ENCODE measurements at regions not wholly inside any gene's neighbourhood (a gene's known extent, or its start where the extent isn't known, plus 50 kb on each side); places are given as distances from the start of the nearest gene placed in this dataset.
"Not testable (repeated sequence)": the region's sequence is repeated elsewhere in the genome, so short reads cannot be mapped to it uniquely, and the experiment has no call there.

DNA sequence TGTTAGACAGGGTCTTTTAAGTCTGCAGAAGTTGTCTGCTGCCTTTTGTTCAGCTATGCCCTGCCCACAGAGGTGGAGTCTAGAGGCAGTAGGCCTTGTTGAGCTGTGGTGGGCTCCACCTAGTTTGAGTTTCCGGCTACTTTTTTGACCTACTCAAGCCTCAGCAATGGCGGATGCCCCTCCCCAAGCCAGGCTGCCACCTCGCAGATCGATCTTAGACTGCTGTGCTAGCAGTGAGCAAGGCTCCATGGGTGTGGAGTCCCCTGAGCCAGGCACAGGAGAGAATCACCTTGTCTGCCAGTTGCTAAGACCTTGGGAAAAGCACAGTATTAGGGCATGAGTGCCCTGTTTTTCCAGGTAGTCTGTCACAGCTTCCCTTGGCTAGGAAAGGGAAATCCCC is 664.6 kb upstream of the DPPA4 start:
- CTCF ChIA-PET (ENCODE audit: partially characterized antibody); intact Hi-C loops (cut with micrococcal nuclease): not testable (repeated sequence)

DNA sequence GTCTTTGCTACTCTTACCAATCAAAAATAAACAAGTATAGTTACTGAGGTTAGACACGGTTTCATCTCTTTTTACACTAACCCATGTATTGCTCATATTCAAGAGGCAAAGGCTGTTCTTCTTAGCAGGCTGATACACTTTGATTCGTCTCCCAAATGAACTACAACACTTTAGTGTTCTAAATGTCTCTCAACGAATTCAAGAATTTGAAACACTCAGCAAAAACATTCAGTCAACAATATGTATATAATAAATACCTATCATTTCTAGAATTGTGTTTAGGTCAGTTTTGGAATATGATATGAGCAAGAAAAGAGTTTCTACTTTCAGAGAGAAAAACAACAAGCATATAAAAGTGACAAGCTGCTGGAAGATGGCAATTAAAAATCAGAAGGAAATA is 669.6 kb upstream of the DPPA4 start:
- no peak overlapping the region for H3K27ac Mint-ChIP-seq
- Histone ChIP-seq H3K9me3 (ENCODE audit: control insufficient read depth in 1 of 2, low read length in 2 of 2) (no peaks in the 10 kb centered on the region), H3K36me3 (ENCODE audit: insufficient read depth, low read length) (no peaks in the 10 kb centered on the region), H3K27me3 (ENCODE audit: insufficient read depth, low read length) (no peaks in the 10 kb centered on the region), H3K4me3 (ENCODE audit: low read length in 2 of 2) (no peak overlapping the region), H3K4me1 (ENCODE audit: insufficient read depth, low read length) (no peaks in the 10 kb centered on the region), H3K27ac (ENCODE audit: low read depth, low read length) (no peak overlapping the region)
- no peaks in the 10 kb centered on the region for H3K27me3 Mint-ChIP-seq
- H3K36me3 Mint-ChIP-seq, result peaks cover 0 to 4% of the 10 kb centered on the region in 2 donors
- intact Hi-C loops (cut with micrococcal nuclease), result no loop called here
- H3K9me3 Mint-ChIP-seq, result peaks cover 0 to 5% (median 0%) of the 10 kb centered on the region in 8 donors
- CTCF ChIA-PET (ENCODE audit: partially characterized antibody), result no interaction called here
- POLR2A ChIA-PET (ENCODE audit: partially characterized antibody), result no interaction called here
- no peak overlapping the region for H3K4me3 Mint-ChIP-seq
- H3K4me1 Mint-ChIP-seq, result peaks cover 0 to 5% (median 4%) of the 10 kb centered on the region in 4 donors
- no peak for DNase-seq

More for the DNA sequence above, 664.6 kb upstream of the DPPA4 start:
- H3K4me3 ChIP-seq (ENCODE audit: low read length in 2 of 2); POLR2A ChIA-PET (ENCODE audit: partially characterized antibody); H3K36me3 Mint-ChIP-seq; H3K27ac ChIP-seq (ENCODE audit: low read depth, low read length); H3K4me1 Mint-ChIP-seq; DNase-seq; H3K4me3 Mint-ChIP-seq; H3K4me1 ChIP-seq (ENCODE audit: insufficient read depth, low read length); H3K27me3 ChIP-seq (ENCODE audit: insufficient read depth, low read length); H3K36me3 ChIP-seq (ENCODE audit: insufficient read depth, low read length); H3K27ac Mint-ChIP-seq; H3K9me3 Mint-ChIP-seq; H3K9me3 ChIP-seq (ENCODE audit: control insufficient read depth in 1 of 2, low read length in 2 of 2); H3K27me3 Mint-ChIP-seq: not testable (repeated sequence)

DNA sequence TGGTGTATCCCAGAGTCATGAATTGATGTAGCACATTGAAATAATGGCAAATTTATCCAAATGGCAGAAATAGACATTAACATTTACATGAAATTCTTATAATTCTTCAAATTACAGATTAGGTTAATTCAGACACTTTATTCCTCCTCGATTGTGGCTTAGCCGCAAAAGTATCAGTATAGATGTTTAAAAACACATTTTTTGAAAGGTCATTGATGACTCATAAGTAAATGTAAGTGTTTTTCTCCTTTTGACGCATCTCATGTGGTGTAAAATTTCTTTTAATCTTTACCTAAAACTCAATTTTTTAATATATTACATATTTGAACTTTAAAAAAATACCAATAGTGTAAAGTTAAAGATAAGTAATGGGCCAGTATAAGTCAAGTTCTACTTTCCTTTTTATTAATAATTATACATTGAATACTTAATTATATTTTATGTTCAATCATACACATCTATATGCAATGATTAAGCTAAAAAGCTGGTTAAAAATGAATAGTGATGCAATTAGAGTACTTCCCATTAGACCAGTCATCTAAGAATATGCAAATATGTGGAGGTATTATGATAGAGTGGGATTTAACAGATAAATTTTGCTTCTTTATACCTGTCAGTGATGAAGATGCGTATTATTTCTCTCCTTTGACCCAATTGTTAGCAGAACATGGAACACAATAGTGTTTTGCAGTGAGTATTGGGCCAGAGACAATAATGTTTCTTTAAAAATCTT is 678.1 kb upstream of the DPPA4 start:
- H3K27ac Mint-ChIP-seq, result no peak overlapping the region
- peaks cover 10% of the 10 kb centered on the region for H3K4me1 ChIP-seq (ENCODE audit: insufficient read depth, low read length)
- H3K27ac ChIP-seq (ENCODE audit: low read depth, low read length), result no peak overlapping the region
- H3K4me1 Mint-ChIP-seq, result peaks cover under 1 to 8% (median 7%) of the 10 kb centered on the region in 4 donors
- intact Hi-C loops (cut with micrococcal nuclease), result no loop called here
- H3K9me3 ChIP-seq (ENCODE audit: control insufficient read depth in 1 of 2, low read length in 2 of 2), result no peaks in the 10 kb centered on the region
- H3K9me3 Mint-ChIP-seq, result peaks cover 0 to 3% (median under 1%) of the 10 kb centered on the region in 8 donors
- peak overlapping the region in 1 of 8 donors; percentile 8 for H3K4me3 Mint-ChIP-seq
- no peaks in the 10 kb centered on the region for H3K36me3 Mint-ChIP-seq
- H3K4me3 ChIP-seq (ENCODE audit: low read length in 2 of 2), result no peak overlapping the region
- H3K36me3 ChIP-seq (ENCODE audit: insufficient read depth, low read length), result no peaks in the 10 kb centered on the region
- H3K27me3 ChIP-seq (ENCODE audit: insufficient read depth, low read length), result no peaks in the 10 kb centered on the region
- no peaks in the 10 kb centered on the region for H3K27me3 Mint-ChIP-seq
- CTCF ChIA-PET (ENCODE audit: partially characterized antibody), result no interaction called here
- no peak for DNase-seq
- POLR2A ChIA-PET (ENCODE audit: partially characterized antibody), result no interaction called here

DNA sequence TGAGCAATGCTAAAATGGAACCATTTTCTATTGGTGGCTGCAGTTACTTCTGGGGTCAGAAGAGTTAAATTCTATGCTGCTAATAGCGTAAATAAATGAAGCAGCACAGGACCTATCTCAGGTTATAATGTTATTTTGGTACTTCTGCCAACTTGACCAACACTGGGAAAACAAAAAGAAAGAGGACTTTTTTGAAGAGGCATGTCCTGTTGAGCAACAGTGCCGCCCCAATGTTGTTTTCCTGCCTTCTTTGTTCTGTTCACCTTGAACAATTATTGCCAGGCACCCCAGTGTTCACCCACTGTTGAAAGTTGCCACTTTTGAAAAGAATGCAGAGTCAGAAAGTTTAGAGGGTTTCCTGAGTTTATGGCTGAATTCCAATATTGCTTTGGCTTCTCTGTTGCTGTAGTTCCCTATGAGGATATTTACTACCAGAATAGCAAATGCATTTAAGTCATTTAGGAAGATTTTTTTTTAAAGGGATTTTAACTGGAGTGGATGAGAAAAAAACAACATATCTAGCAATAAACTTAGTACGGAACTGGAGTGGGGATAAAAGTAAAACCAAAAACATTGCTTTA is 679.0 kb upstream of the DPPA4 start:
- Mint-ChIP-seq H3K27me3 (no peaks in the 10 kb centered on the region), H3K36me3 (no peaks in the 10 kb centered on the region), H3K4me1 (peaks cover 0 to 8% (median 6%) of the 10 kb centered on the region in 4 donors), H3K27ac (peak overlapping the region in 1 of 7 donors; percentile 29), H3K4me3 (peak overlapping the region in 6 of 8 donors; percentile 29 to 64 (median 48)), H3K9me3 (peaks cover 0 to 3% (median 0%) of the 10 kb centered on the region in 8 donors)
- no peak overlapping the region for H3K27ac ChIP-seq (ENCODE audit: low read depth, low read length)
- intact Hi-C loops (cut with micrococcal nuclease), result no loop called here
- peaks cover 10% of the 10 kb centered on the region for H3K4me1 ChIP-seq (ENCODE audit: insufficient read depth, low read length)
- ChIA-PET POLR2A (ENCODE audit: partially characterized antibody) (no interaction called here), CTCF (ENCODE audit: partially characterized antibody) (no interaction called here)
- no peak overlapping the region for H3K4me3 ChIP-seq (ENCODE audit: low read length in 2 of 2)
- no peaks in the 10 kb centered on the region for H3K9me3 ChIP-seq (ENCODE audit: control insufficient read depth in 1 of 2, low read length in 2 of 2)
- no peaks in the 10 kb centered on the region for H3K36me3 ChIP-seq (ENCODE audit: insufficient read depth, low read length)
- no peaks in the 10 kb centered on the region for H3K27me3 ChIP-seq (ENCODE audit: insufficient read depth, low read length)
- DNase-seq, result no peak

DNA sequence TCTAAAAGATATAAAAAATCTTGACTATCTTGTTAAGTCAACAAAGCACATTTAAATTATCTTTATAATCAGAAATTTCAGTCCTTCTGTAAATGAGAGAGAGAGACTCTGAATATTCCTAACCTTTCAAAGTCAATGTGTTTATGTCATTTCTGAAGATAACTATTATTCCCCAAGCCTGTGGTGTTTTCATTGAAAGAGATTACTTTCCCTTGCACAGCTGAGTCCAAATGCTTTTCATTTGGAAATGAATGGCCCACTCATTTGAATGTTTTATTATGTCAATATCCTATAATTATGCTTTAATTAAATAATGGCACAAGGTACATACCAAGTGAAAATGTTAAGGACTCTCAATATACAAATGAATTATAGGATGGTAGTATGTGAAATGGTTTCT is 680.0 kb upstream of the DPPA4 start:
- Histone ChIP-seq H3K36me3 (ENCODE audit: insufficient read depth, low read length) (no peaks in the 10 kb centered on the region), H3K27me3 (ENCODE audit: insufficient read depth, low read length) (no peaks in the 10 kb centered on the region), H3K27ac (ENCODE audit: low read depth, low read length) (no peak overlapping the region), H3K4me1 (ENCODE audit: insufficient read depth, low read length) (peaks cover 10% of the 10 kb centered on the region), H3K9me3 (ENCODE audit: control insufficient read depth in 1 of 2, low read length in 2 of 2) (no peaks in the 10 kb centered on the region), H3K4me3 (ENCODE audit: low read length in 2 of 2) (no peak overlapping the region)
- intact Hi-C loops (cut with micrococcal nuclease), result no loop called here
- CTCF ChIA-PET (ENCODE audit: partially characterized antibody), result no interaction called here
- Mint-ChIP-seq H3K4me1 (peaks cover 0 to 9% (median 6%) of the 10 kb centered on the region in 4 donors), H3K27me3 (no peaks in the 10 kb centered on the region), H3K36me3 (no peaks in the 10 kb centered on the region), H3K27ac (no peak overlapping the region), H3K9me3 (peaks cover 0 to 3% (median 0%) of the 10 kb centered on the region in 8 donors), H3K4me3 (no peak overlapping the region)
- POLR2A ChIA-PET (ENCODE audit: partially characterized antibody), result no interaction called here
- DNase-seq, result no peak

DNA sequence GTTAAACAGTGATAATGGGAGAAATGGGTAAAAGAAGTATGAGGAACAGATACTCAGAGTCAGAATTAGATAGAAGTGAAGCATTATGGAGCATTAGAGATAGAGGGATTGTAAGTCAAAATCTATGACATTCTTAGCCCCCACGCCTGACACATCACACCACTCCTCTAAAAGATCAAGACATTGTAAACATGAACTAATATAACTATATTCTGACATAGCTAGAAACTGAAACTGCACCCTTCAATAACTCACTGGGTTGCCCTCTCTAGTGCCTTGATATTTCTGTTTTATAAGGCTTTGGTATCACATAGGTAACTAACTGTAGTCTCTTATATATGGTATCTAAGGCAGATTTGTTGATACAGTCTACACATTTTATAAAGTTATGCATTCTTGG is 684.3 kb upstream of the DPPA4 start:
- H3K36me3 Mint-ChIP-seq, result peaks cover 0 to 6% of the 10 kb centered on the region in 2 donors
- Histone ChIP-seq H3K4me1 (ENCODE audit: insufficient read depth, low read length) (no peaks in the 10 kb centered on the region), H3K36me3 (ENCODE audit: insufficient read depth, low read length) (no peaks in the 10 kb centered on the region), H3K27ac (ENCODE audit: low read depth, low read length) (no peak overlapping the region), H3K9me3 (ENCODE audit: control insufficient read depth in 1 of 2, low read length in 2 of 2) (no peaks in the 10 kb centered on the region), H3K27me3 (ENCODE audit: insufficient read depth, low read length) (no peaks in the 10 kb centered on the region), H3K4me3 (ENCODE audit: low read length in 2 of 2) (no peak overlapping the region)
- intact Hi-C loops (cut with micrococcal nuclease), result no loop called here
- peaks cover 0 to 3% (median under 1%) of the 10 kb centered on the region in 4 donors for H3K4me1 Mint-ChIP-seq
- no peak for DNase-seq
- POLR2A ChIA-PET (ENCODE audit: partially characterized antibody), result no interaction called here
- H3K4me3 Mint-ChIP-seq, result no peak overlapping the region
- CTCF ChIA-PET (ENCODE audit: partially characterized antibody), result no interaction called here
- peaks cover 0 to 13% (median 6%) of the 10 kb centered on the region in 8 donors for H3K9me3 Mint-ChIP-seq
- no peaks in the 10 kb centered on the region for H3K27me3 Mint-ChIP-seq
- H3K27ac Mint-ChIP-seq, result no peak overlapping the region

DNA sequence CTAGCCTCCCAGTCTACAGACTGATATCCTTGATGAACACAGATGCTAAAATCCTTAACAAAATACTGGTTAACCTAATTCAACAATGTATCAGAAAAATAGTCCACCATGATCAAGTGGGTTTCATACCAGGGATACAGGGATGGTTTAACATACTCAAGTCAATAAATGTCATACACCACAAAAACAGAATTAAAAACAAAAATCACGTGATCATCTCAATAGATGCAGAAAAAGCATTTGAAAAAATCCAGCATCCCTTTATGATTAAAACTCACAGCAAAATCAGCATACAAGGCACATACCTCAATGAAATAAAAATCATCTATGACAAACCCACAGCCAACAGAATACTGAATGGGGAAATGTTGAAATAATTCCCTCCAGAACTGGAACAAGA is 685.7 kb upstream of the DPPA4 start:
- H3K4me3 Mint-ChIP-seq; H3K36me3 ChIP-seq (ENCODE audit: insufficient read depth, low read length); H3K27ac Mint-ChIP-seq; H3K4me3 ChIP-seq (ENCODE audit: low read length in 2 of 2); H3K36me3 Mint-ChIP-seq; POLR2A ChIA-PET (ENCODE audit: partially characterized antibody); intact Hi-C loops (cut with micrococcal nuclease); H3K4me1 Mint-ChIP-seq; H3K27me3 ChIP-seq (ENCODE audit: insufficient read depth, low read length); CTCF ChIA-PET (ENCODE audit: partially characterized antibody); H3K27ac ChIP-seq (ENCODE audit: low read depth, low read length); H3K4me1 ChIP-seq (ENCODE audit: insufficient read depth, low read length); H3K27me3 Mint-ChIP-seq; DNase-seq; H3K9me3 ChIP-seq (ENCODE audit: control insufficient read depth in 1 of 2, low read length in 2 of 2): not testable (repeated sequence)
- peaks cover 0 to 13% (median 6%) of the 10 kb centered on the region in 8 donors for H3K9me3 Mint-ChIP-seq

Measured in CD4-positive, alpha-beta memory T cell (primary cell).